Epithelial cell of esophagus (primary cell): ENCODE measurements at regions not wholly inside any gene's neighbourhood (a gene's known extent, or its start where the extent isn't known, plus 50 kb on each side); places are given as distances from the start of the nearest gene placed in this dataset.
A peak's percentile ranks its signal among the peaks of the same experiment; 100 is the strongest.

Experiments
- DNase-seq: peaks from one replicate; pipeline ENCODE4 v3.0.0; 2010; ENCODE audit warnings: low read depth
- H3K4me3 ChIP-seq: 2 replicates; pipeline ENCODE4 v1.5.1; 2011; ENCODE audit warnings: mild to moderate bottlenecking, low read length, control low read depth
- CTCF ChIP-seq: IDR thresholded peaks from 2 replicates; pipeline ENCODE4 v1.5.1; 2011; ENCODE audit warnings: low read depth, mild to moderate bottlenecking, low read length, control low read depth, inconsistent platforms; ENCODE audit not compliant: insufficient read depth; ENCODE audit errors: missing control alignments

DNA sequence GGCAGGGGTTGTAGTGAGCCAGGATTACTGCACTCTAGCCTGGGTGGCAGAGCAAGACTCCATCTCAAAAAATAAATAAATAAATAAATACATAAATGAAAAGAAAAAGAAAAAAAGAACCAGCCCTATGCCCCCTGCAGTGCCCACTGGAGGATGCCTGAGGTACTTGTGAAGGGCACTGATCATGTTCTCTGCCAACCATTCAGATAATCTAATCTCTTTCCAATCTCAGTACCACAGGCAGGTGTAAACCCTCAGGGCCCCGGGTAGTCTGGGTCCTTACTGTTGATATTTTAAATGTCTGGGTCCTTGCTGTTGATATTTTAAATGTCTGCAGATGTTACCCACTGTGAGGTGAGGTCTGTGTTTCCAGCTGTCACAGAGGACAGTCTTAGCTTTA, 321.8 kb upstream of the ADCY2 start:
- peak; percentile 15 for TF ChIP-seq CTCF
- H3K4me3 ChIP-seq: no peak overlapping the region
- no peak for DNase-seq

DNA sequence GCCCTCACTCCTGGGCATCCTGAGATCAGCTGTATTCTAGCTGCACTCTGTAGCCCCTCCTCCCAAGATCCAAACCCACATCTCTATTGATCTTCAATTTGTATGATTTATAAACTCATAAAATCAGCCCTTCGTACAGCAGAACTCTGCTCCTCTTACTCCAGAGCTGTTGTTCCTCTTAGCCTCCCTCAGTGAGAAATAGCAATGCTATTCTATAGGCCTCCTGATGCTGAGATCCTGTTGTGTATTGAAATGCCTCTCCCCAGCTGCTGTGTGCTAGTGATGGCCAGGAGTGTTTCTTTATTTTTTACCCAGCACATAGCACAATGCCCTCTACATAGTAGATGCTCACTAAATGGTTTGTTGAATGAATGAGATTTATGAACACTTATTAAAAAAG, 320.5 kb upstream of the ADCY2 start:
- TF ChIP-seq CTCF: no peak
- DNase-seq: no peak
- H3K4me3 ChIP-seq: no peak overlapping the region

DNA sequence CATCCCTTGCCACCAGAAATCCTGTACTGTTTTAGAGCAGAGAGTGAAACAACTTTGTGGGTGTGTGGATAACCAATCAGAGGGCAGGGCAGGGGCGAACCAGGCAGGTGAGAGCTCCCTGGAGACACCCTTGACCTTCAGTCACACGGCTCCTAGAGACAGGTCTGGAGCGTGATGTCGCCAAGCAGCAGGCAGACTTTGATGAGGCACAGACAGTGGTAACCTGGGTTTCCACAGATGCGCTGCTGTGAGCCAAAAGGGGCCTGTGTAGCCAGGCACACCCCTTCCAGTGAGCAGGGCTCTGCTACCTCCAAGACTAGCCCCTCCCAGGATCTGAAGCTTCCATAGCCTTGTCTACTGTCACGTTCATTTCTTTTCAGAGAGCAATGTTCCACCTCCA, 317.8 kb upstream of the ADCY2 start:
- no peak for TF ChIP-seq CTCF
- no peak for DNase-seq
- no peak overlapping the region for H3K4me3 ChIP-seq

GRCh38 chr5:7078901-7079300, 317.0 kb upstream of the ADCY2 start:
- TF ChIP-seq CTCF: peak; percentile 48
- peak; percentile 32 for DNase-seq
- H3K4me3 ChIP-seq: no peak overlapping the region

DNA sequence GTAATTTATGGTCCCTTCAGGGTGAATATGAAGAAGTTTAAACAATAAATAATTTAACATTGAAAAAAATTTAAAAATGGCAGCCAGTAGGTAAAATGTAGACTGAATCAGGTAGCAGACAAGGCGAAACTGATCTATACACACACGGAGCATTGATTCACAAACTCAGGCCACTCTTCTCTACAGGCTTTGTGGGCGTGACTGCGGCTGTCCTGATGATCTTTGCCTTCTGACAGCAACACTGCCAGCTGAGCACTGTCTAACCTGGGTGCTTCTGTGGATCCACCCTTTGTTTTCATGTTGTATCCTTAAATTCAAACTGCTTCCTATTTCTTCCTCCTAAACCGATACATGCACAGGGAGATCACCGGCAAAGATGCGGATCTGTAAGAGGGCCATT, 315.4 kb upstream of the ADCY2 start:
- no peak for DNase-seq
- no peak overlapping the region for H3K4me3 ChIP-seq
- TF ChIP-seq CTCF: no peak

DNA sequence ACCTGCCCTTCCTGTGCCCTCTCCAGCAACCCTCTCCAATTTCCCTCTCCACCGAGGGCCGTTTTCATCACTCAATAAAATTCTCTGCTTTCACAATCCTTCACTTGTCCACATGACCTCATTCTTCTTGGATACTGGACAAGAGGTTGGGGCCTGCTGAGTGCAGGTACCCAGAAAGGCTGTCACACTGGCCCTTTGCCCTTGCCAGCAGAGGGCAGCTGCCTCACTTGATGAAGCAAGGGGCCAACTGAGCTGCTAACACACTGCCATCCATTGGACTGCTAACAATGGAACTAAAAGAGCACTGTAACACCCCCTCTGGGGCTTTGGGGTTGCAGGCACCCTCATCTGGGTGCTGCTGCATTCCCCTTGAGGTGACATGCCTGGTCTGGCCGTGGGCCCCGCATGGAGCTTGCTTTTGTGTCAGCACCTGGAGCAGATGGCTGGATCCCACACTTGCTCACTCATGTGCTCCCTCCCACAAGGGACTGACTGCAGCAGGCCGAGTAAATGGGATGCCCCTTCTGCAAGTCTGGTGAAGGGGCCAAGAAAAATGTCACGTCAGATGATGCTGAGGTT, 308.1 kb upstream of the ADCY2 start:
- no peak for TF ChIP-seq CTCF
- no peak for DNase-seq

GRCh38 chr5:7088849-7089248, 307.1 kb upstream of the ADCY2 start:
- no peak for TF ChIP-seq CTCF
- H3K4me3 ChIP-seq: no peak overlapping the region
- no peak for DNase-seq

More for the DNA sequence above, 308.1 kb upstream of the ADCY2 start:
- no peak overlapping the region for H3K4me3 ChIP-seq
